ENCODE measurements at regions not wholly inside any gene's neighbourhood (a gene's known extent, or its start where the extent isn't known, plus 50 kb on each side); places are given as distances from the start of the nearest gene placed in this dataset.

- TF ChIP-seq CTCF (IDR thresholded peaks at IDR 0.05) (no peak), POLR2A (IDR thresholded peaks at IDR 0.05) (no peak), POLR2AphosphoS5 (IDR thresholded peaks at IDR 0.05; ENCODE audit: insufficient read depth in 1 of 2, low read depth in 1 of 2) (no peak)
Observed at GRCh38 chr2:64211276-64211921, 67.2 kb upstream of the PELI1 start.
